Renal pelvis (tissue), 1 donor: ENCODE measurements at regions not wholly inside any gene's neighbourhood (a gene's known extent, or its start where the extent isn't known, plus 50 kb on each side); places are given as distances from the start of the nearest gene placed in this dataset.

Experiments used
- DNase-seq: peaks from one replicate; pipeline ENCODE4 v3.0.0-alpha.2; 2013

GRCh38 chr10:31146491-31147209 is 115.0 kb upstream of the ZNF438 start:
- peak; percentile 65 for DNase-seq

DNA sequence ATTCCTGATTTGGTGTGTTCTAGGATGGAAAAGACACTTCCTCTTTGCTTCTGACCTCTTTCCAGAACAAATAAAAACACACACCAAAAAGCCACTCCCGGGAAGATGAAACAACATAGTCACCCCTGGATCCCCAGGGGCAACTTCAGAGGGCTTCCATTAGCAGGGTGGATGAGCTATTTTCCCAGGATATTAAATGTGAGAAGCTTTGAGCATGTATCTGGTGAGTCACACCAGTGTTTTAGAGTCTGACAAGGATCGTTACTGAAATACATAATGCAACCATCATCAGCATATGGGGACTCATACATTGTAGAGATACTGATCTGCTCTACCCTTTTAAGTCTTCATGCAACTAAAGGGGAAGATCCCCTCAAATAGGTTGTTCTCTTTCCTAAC is 115.5 kb upstream of the ZNF438 start:
- DNase-seq: no peak

DNA sequence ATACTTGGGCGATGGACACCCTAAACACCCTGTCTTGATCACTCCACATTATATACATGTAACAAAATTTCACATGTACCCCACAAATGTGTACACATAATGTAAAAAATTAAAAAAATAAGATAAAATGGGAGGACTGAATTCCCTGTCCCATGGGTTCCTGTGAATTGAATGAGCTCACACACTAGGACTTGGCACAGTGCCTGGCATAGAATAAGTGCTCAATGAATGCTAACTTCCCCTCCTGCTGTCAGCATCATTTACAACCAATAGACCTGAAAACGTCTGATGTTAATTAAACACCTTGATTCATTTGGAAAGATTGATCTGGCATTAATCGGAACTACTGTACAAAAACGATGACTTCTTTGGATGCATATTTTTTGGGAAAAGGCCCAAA is 117.3 kb upstream of the ZNF438 start:
- no peak for DNase-seq

- no peak for DNase-seq
Observed at GRCh38 chr10:31149835-31150512, 118.3 kb upstream of the ZNF438 start.

DNA sequence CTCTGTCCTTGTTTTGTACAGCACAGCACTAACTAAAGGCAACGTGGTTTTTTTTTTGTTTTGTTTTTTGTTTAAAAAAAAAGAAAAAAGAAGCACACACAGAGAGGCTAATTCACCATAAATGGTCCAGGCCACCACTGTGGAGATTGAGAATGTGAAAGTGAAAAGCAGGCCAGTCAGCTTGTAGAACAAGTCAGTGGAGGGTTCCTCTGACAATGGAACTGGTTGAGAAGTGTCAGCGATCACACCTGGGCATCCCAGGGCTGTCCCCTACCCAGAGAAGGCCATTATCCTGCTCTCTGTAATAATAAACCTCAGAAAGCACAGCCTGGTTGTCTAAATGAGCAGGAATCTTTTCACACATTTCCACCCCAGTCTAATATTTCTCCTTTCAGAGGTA is 119.6 kb upstream of the ZNF438 start:
- DNase-seq: no peak

GRCh38 chr10:31152421-31153135 is 120.9 kb upstream of the ZNF438 start:
- no peak for DNase-seq

- DNase-seq: no peak
Observed at GRCh38 chr10:31153161-31153560, 121.5 kb upstream of the ZNF438 start.

DNA sequence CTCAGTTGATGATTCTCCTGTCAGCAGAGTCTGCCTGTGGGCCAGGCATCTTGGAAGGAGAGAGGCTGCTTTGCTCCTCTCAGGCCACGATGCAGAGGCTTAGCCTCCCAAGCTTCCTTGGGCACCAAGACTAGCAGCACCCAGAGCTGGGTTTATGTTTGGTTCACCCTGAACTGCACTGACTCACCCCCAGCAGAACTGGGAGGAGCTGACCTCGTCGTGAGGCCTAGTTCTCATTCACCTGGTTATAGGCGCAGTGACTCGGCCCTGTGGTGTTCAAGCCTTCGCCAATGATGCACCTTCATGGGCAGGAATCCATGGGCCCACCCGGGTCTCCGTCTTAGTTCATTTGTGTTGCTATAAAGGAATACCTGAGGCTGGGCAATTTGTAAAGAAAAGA is 122.0 kb upstream of the ZNF438 start:
- DNase-seq: no peak

DNA sequence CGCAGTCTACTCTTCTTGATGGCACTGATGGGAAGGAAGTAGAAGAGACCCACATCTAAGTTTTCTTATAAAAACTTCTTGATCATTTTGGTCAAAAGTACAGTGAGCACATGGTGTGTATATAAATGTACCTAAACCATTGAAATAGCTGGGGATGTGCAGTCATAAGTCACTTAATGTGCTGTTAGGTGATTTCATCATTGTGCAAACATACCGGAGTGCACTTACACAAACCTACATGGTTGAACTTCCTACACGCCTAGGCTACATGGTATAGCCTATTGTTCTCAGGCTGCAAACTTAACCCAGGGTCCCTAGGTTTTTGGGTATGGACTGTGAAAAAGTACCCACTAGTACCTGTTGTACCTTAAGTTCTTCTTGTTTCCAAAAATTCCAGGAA is 123.3 kb upstream of the ZNF438 start:
- DNase-seq: no peak

GRCh38 chr10:31157123-31158010 is 125.7 kb upstream of the ZNF438 start:
- peak; percentile 27 for DNase-seq

GRCh38 chr10:31158011-31158658 is 126.5 kb upstream of the ZNF438 start:
- no peak for DNase-seq

- DNase-seq: no peak
Observed at GRCh38 chr10:31166606-31167005, 134.9 kb upstream of the ZNF438 start.

DNA sequence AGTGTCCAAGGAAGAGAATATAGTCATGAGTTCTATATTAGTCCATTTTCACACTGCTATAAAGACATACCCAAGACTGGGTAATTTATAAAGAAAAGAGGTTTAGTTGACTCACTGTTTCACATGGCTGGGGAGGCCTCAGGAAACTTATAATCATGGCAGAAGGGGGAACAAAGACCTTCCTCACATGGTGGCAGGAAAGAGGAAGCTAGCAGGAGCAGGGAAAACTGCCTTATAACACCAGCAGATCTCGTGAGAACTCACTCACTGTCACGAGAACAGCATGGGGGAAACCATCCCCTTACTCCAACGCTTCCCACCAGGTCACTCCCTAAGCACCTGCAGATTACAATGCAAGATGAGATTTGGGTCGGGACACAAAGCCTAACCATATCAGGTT is 139.0 kb upstream of the ZNF438 start:
- no peak for DNase-seq

- DNase-seq: no peak
Observed at GRCh38 chr10:31171402-31172083, 139.9 kb upstream of the ZNF438 start.

DNA sequence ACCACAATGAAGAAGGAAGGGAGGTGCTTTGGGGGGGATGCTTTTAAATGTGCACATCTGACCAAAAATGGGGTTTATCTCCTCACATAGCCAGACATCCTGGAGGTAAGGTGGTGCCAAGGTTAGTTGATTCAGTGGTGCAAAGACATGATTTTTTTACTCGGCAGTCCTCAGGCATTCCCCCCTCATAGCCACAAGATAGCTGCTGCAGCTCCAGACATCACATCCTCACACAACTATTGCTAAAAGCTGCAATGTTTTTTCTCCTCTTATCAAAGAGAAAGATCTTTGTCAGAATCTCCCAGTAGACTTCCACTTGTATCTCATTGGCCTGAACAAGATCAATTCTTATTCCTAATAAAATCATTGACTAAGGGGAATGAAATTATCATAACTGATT is 141.3 kb upstream of the ZNF438 start:
- no peak for DNase-seq

- no peak for DNase-seq
Observed at GRCh38 chr10:31173752-31174151, 142.1 kb upstream of the ZNF438 start.

GRCh38 chr10:31179091-31179680 is 139.8 kb upstream of the ZEB1 start:
- no peak for DNase-seq

GRCh38 chr10:31186225-31187000 is 132.6 kb upstream of the ZEB1 start:
- peak; percentile 33 for DNase-seq

DNA sequence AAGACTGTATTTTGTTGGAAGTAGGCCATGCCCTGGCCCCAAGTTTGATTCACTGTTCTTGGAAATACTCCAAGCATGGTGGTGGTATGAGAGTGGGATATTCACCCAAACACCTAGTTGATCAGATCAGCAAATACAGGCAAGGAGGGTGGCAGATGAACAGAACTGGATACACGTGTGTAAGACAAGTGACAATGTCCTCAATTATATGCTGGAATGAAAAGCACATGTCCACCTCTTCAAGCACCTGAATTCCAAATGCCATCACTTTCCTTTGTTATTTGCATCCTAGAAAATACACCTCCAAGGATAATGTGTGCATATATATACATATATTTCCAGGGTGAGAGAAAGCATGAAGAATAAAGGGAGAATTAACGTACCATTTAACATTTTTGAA is 131.8 kb upstream of the ZEB1 start:
- DNase-seq: no peak
